Prostate gland (tissue), 2 donors: ENCODE measurements at regions not wholly inside any gene's neighbourhood (a gene's known extent, or its start where the extent isn't known, plus 50 kb on each side); places are given as distances from the start of the nearest gene placed in this dataset.

Experiments used
- POLR2A ChIP-seq: fragments of 450-650 bp; IDR thresholded peaks from one replicate; pipeline ENCODE4 v1.6.1; 2016; ENCODE audit warnings: antibody characterized with exemption, mild to moderate bottlenecking
- POLR2AphosphoS5 ChIP-seq: sonication (generic); formaldehyde crosslinking; IDR thresholded peaks from one replicate; pipeline ENCODE4 v1.6.1; 2017; ENCODE audit warnings: antibody characterized with exemption
- TF ChIP-seq, protein P1 (sequence below), 4 experiments: fragments of 200-600 bp in 2 of 4; fragments of 450-650 bp in 2 of 4; sonication (generic) in 2 of 4; IDR thresholded peaks; 1 replicate in 3 of 4; 2 replicates in 1 of 4; pipeline ENCODE4 v1.5.1; 2016 to 2019; ENCODE audit warnings: antibody characterized with exemption in 4 of 4, mild to moderate bottlenecking in 2 of 4, moderate library complexity in 2 of 4

DNA sequence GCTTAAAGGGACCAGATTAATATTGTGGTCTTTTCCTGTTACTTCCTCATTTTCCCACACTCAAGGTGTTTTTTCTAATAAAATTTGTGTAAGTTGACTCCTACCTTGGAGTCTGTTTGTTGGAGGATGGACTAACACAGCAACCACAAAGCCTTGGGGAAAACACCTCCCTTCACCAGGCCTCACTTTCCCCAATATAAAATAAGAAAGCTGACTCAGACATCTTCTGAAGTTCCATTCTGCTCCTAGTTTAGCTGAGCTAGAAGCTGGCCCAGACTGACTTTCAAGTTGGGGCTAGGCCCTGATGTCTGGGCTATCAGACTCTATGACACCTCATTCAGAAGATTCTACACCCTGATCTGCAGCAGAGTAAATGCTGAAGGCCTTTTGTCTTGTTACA lies 73.0 kb upstream of the ADRB1 start:
- TF ChIP-seq, protein P1, sequence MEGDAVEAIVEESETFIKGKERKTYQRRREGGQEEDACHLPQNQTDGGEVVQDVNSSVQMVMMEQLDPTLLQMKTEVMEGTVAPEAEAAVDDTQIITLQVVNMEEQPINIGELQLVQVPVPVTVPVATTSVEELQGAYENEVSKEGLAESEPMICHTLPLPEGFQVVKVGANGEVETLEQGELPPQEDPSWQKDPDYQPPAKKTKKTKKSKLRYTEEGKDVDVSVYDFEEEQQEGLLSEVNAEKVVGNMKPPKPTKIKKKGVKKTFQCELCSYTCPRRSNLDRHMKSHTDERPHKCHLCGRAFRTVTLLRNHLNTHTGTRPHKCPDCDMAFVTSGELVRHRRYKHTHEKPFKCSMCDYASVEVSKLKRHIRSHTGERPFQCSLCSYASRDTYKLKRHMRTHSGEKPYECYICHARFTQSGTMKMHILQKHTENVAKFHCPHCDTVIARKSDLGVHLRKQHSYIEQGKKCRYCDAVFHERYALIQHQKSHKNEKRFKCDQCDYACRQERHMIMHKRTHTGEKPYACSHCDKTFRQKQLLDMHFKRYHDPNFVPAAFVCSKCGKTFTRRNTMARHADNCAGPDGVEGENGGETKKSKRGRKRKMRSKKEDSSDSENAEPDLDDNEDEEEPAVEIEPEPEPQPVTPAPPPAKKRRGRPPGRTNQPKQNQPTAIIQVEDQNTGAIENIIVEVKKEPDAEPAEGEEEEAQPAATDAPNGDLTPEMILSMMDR (IDR thresholded peaks at IDR 0.05): no peak
- no peak for TF ChIP-seq POLR2AphosphoS5
- TF ChIP-seq POLR2A: no peak
